SK-N-SH treated with all-trans-retinoic acid at 6 μM for 48 hours (cell line): ENCODE measurements at regions not wholly inside any gene's neighbourhood (a gene's known extent, or its start where the extent isn't known, plus 50 kb on each side); places are given as distances from the start of the nearest gene placed in this dataset.

Experiments used
- ATAC-seq: fragments of 200-7000 bp; cut with Tn5 transposase; 3 replicates; pipeline ENCODE4 v1.9.1; 2020; ENCODE audit warnings: mild to moderate bottlenecking, moderate library complexity
- ARNTL ChIP-seq: fragments of 450-650 bp; formaldehyde crosslinking; IDR thresholded peaks from 2 replicates; pipeline ENCODE4 v1.5.0; 2020; ENCODE audit warnings: low read depth, mild to moderate bottlenecking, moderate library complexity, borderline replicate concordance
- BACH2 ChIP-seq: fragments of 250-450 bp; sonication (Bioruptor Pico); IDR thresholded peaks from 2 replicates; pipeline ENCODE4 v1.9.0; 2021; ENCODE audit warnings: mild to moderate bottlenecking, borderline replicate concordance
- CREB5 ChIP-seq: fragments of 250-450 bp; sonication (Bioruptor Pico); IDR thresholded peaks from 2 replicates; pipeline ENCODE4 v1.5.1; 2020; ENCODE audit warnings: low read depth, mild to moderate bottlenecking, moderate library complexity
- CSDC2 ChIP-seq: fragments of 250-450 bp; sonication (Bioruptor Pico); IDR thresholded peaks from 2 replicates; pipeline ENCODE4 v1.5.0; 2020; ENCODE audit warnings: mild to moderate bottlenecking, moderate library complexity
- CSRNP3 ChIP-seq: fragments of 250-450 bp; sonication (Bioruptor Pico); IDR thresholded peaks from 2 replicates; pipeline ENCODE4 v1.5.1; 2021; ENCODE audit warnings: mild to moderate bottlenecking, moderate library complexity
- ESRRG ChIP-seq: fragments of 250-450 bp; sonication (Bioruptor Pico); IDR thresholded peaks from 2 replicates; pipeline ENCODE4 v1.6.1; 2021; ENCODE audit warnings: mild to moderate bottlenecking
- GLIS3 ChIP-seq: fragments of 250-450 bp; sonication (Bioruptor Pico); IDR thresholded peaks from 2 replicates; pipeline ENCODE4 v1.5.0; 2020; ENCODE audit warnings: mild to moderate bottlenecking, moderate library complexity
- ISL1 ChIP-seq: fragments of 250-450 bp; sonication (Bioruptor Pico); IDR thresholded peaks from 2 replicates; pipeline ENCODE4 v2.1.2; 2022; ENCODE audit warnings: mild to moderate bottlenecking, moderate library complexity
- OSR1 ChIP-seq: fragments of 250-450 bp; sonication (Bioruptor Pico); IDR thresholded peaks from 2 replicates; pipeline ENCODE4 v1.8.0; 2022; ENCODE audit warnings: moderate library complexity, mild to moderate bottlenecking, inconsistent platforms
- PATZ1 ChIP-seq: fragments of 250-450 bp; sonication (Bioruptor Pico); IDR thresholded peaks from 2 replicates; pipeline ENCODE4 v1.8.0; 2020; ENCODE audit warnings: mild to moderate bottlenecking, moderate library complexity, borderline replicate concordance
- PPARA ChIP-seq: fragments of 250-450 bp; sonication (Bioruptor Pico); IDR thresholded peaks from 2 replicates; pipeline ENCODE4 v1.5.0; 2020; ENCODE audit warnings: mild to moderate bottlenecking, borderline replicate concordance
- RARB ChIP-seq: fragments of 250-450 bp; sonication (Bioruptor Pico); IDR thresholded peaks from 2 replicates; pipeline ENCODE4 v1.8.0; 2021; ENCODE audit warnings: mild to moderate bottlenecking, moderate library complexity
- SNAI2 ChIP-seq: fragments of 250-450 bp; sonication (Bioruptor Pico); IDR thresholded peaks from 2 replicates; pipeline ENCODE4 v1.5.0; 2020; ENCODE audit warnings: mild to moderate bottlenecking, moderate library complexity
- TCF4 ChIP-seq: fragments of 250-450 bp; sonication (Bioruptor Pico); IDR thresholded peaks from 2 replicates; pipeline ENCODE4 v1.8.0; 2021; ENCODE audit warnings: mild to moderate bottlenecking, moderate library complexity, borderline replicate concordance
- TOX ChIP-seq: fragments of 250-450 bp; sonication (Bioruptor Pico); IDR thresholded peaks from 2 replicates; pipeline ENCODE4 v1.8.0; 2021; ENCODE audit warnings: mild to moderate bottlenecking, moderate library complexity, borderline replicate concordance
- TSHZ2 ChIP-seq: fragments of 250-450 bp; sonication (Bioruptor Pico); IDR thresholded peaks from 2 replicates; pipeline ENCODE4 v1.5.0; 2020; ENCODE audit warnings: mild to moderate bottlenecking, moderate library complexity
- ZC3H10 ChIP-seq: fragments of 250-450 bp; sonication (Bioruptor Pico); IDR thresholded peaks from 2 replicates; pipeline ENCODE4 v1.5.1; 2021; ENCODE audit warnings: mild to moderate bottlenecking, moderate library complexity
- ZFP30 ChIP-seq: fragments of 450-650 bp; formaldehyde crosslinking; IDR thresholded peaks from 2 replicates; pipeline ENCODE4 v1.5.0; 2022; ENCODE audit warnings: mild to moderate bottlenecking, moderate library complexity
- ZNF565 ChIP-seq: fragments of 450-650 bp; formaldehyde crosslinking; conservative IDR thresholded peaks from 2 replicates; pipeline ENCODE4 v1.5.0; 2020; ENCODE audit warnings: low read depth, mild to moderate bottlenecking, moderate library complexity
- ZNF70 ChIP-seq: fragments of 450-650 bp; formaldehyde crosslinking; IDR thresholded peaks from 2 replicates; pipeline ENCODE4 v1.5.0; 2020; ENCODE audit warnings: mild to moderate bottlenecking, moderate library complexity
- ZNF8 ChIP-seq: fragments of 450-650 bp; formaldehyde crosslinking; IDR thresholded peaks from 2 replicates; pipeline ENCODE4 v1.5.0; 2020; ENCODE audit warnings: mild to moderate bottlenecking, moderate library complexity
- TF ChIP-seq, protein P1 (sequence below): fragments of 250-450 bp; sonication (Bioruptor Pico); IDR thresholded peaks from 2 replicates; pipeline ENCODE4 v1.8.0; 2021; ENCODE audit warnings: low read depth, mild to moderate bottlenecking, moderate library complexity, borderline replicate concordance

DNA sequence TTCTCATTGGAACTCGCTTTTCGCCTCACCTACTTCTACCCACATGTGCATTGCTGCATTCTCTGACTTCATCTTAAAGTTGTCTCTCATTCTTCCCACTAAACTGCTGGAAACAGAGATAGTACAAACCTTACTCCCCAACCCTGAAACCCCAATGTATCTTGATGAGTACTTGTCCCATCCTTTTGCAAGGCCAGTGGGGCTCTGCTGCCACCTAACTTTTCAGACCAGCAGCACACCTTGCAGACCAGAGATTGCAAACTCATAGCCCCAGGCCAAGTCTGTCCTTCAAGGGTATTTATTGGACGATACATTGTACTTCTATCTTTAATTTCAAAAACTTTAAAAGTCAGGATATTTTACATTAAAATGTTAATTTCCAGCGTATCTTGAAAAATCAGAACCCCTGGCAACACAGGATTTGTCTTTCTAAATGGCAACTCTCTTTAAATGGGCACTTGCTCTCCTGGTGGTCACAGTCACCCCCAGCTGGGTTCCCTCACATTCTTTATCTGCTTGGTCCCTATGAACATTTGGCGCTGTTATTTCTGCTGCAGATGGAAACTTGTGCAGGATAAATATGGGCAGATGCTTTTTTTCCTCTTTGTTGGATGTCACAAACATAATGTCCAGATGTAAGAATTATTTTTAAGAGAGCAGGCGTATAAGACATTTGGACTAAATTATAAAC lies 83.9 kb downstream of the SOD2 start:
- TF ChIP-seq TSHZ2 (CRISPR knock-in tag): no peak
- no peak for TF ChIP-seq CSDC2 (CRISPR knock-in tag)
- no peak for TF ChIP-seq ISL1
- no peak for TF ChIP-seq TOX (CRISPR knock-in tag)
- no peak for TF ChIP-seq BACH2
- no peak for TF ChIP-seq CSRNP3 (CRISPR knock-in tag)
- no peak for TF ChIP-seq ESRRG
- TF ChIP-seq ARNTL (CRISPR knock-in tag): no peak
- no peak for TF ChIP-seq ZC3H10 (CRISPR knock-in tag)
- no peak for TF ChIP-seq SNAI2 (CRISPR knock-in tag)
- TF ChIP-seq, protein P1, sequence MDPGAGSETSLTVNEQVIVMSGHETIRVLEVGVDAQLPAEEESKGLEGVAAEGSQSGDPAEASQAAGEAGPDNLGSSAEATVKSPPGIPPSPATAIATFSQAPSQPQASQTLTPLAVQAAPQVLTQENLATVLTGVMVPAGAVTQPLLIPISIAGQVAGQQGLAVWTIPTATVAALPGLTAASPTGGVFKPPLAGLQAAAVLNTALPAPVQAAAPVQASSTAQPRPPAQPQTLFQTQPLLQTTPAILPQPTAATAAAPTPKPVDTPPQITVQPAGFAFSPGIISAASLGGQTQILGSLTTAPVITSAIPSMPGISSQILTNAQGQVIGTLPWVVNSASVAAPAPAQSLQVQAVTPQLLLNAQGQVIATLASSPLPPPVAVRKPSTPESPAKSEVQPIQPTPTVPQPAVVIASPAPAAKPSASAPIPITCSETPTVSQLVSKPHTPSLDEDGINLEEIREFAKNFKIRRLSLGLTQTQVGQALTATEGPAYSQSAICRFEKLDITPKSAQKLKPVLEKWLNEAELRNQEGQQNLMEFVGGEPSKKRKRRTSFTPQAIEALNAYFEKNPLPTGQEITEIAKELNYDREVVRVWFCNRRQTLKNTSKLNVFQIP (CRISPR knock-in tag): no peak
- TF ChIP-seq OSR1 (CRISPR knock-in tag): no peak
- no peak for TF ChIP-seq ZNF70
- no peak for TF ChIP-seq ZNF565 (CRISPR knock-in tag)
- no peak for TF ChIP-seq PATZ1 (CRISPR knock-in tag)
- TF ChIP-seq TCF4 (CRISPR knock-in tag): no peak
- ATAC-seq: peak; percentile 78

- TF ChIP-seq GLIS3 (CRISPR knock-in tag) (no peak), CREB5 (no peak), ARNTL (CRISPR knock-in tag) (no peak), TCF4 (CRISPR knock-in tag) (no peak), ISL1 (no peak)
Observed at GRCh38 chr6:159606786-159607185, 86.3 kb downstream of the SOD2 start.

DNA sequence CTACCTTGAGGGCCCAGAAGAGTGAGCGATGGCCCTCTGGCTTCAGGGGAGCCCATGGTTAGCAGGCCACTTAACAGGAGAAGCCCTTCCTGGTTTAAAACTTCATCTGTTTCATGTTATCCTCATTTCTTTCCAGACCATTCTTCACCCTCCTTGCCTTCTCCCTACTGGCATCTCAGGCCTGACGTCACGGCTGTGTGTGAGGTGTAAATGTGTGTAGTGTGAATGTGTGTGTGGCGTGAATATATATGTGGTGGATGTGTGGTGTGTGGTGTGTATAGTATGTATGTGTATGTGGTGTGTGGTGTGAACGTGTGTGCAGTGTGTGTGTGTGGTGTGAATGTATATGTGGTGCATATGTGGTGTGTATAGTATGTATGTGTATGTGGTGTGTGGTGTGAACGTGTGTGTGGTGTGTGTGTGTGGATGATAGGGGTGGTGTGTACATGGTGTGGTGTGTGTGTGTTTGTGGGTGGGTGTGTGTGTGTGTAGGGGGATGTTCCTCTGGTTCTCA lies 88.5 kb downstream of the SOD2 start:
- no peak for ATAC-seq
- TF ChIP-seq OSR1 (CRISPR knock-in tag): no peak
- no peak for TF ChIP-seq ARNTL (CRISPR knock-in tag)
- no peak for TF ChIP-seq ZFP30
- TF ChIP-seq ZNF70: no peak
- no peak for TF ChIP-seq ZNF8
- no peak for TF ChIP-seq ZNF565 (CRISPR knock-in tag)
- no peak for TF ChIP-seq ESRRG
- TF ChIP-seq PATZ1 (CRISPR knock-in tag): no peak
- no peak for TF ChIP-seq GLIS3 (CRISPR knock-in tag)
- no peak for TF ChIP-seq TCF4 (CRISPR knock-in tag)
- TF ChIP-seq CREB5: no peak
- TF ChIP-seq SNAI2 (CRISPR knock-in tag): no peak
- TF ChIP-seq RARB (CRISPR knock-in tag): no peak
- TF ChIP-seq, protein P1 (CRISPR knock-in tag): no peak
- TF ChIP-seq PPARA: no peak

More at GRCh38 chr6:159606786-159607185, 86.3 kb downstream of the SOD2 start:
- no peak for ATAC-seq
